Spinal cord (tissue), 9 donors: ENCODE measurements at regions not wholly inside any gene's neighbourhood (a gene's known extent, or its start where the extent isn't known, plus 50 kb on each side); places are given as distances from the start of the nearest gene placed in this dataset.
"Not testable (repeated sequence)": the region's sequence is repeated elsewhere in the genome, so short reads cannot be mapped to it uniquely, and the experiment has no call there.

ENCODE experiments used
- DNase-seq, 6 donors: peaks; one replicate each; pipeline versions ENCODE4 v3.0.0 to v3.0.0-alpha.2; 2013 to 2015; ENCODE audit warnings: low spot score in 6 of 6, low read depth in 4 of 6
- H3K27ac ChIP-seq: one replicate; pipeline ENCODE4 v1.5.1; 2013; ENCODE audit warnings: low read depth, low read length, control low read depth
- H3K27me3 ChIP-seq: one replicate; pipeline ENCODE4 v1.6.1; 2013; ENCODE audit warnings: low read length; ENCODE audit not compliant: control insufficient read depth, insufficient read depth
- H3K36me3 ChIP-seq: one replicate; pipeline ENCODE4 v1.6.1; 2013; ENCODE audit warnings: low read length; ENCODE audit not compliant: control insufficient read depth, insufficient read depth
- H3K4me1 ChIP-seq: one replicate; pipeline ENCODE4 v1.6.1; 2013; ENCODE audit warnings: low read length; ENCODE audit not compliant: control insufficient read depth, insufficient read depth
- H3K4me3 ChIP-seq: one replicate; pipeline ENCODE4 v1.5.1; 2013; ENCODE audit warnings: low read depth, low read length, control low read depth
- H3K9me3 ChIP-seq: one replicate; pipeline ENCODE4 v1.6.1; 2013; ENCODE audit warnings: low read length; ENCODE audit not compliant: control insufficient read depth, insufficient read depth
- WGBS: methylation state at CpG from one replicate; pipeline ENCODE4 v1.1.5; 2013; ENCODE audit warnings: missing lambda C conversion rate; ENCODE audit not compliant: insufficient coverage; 5-methylcytosine and 5-hydroxymethylcytosine counted together
- donor health status: healthy.

GRCh38 chr10:64738462-64738861 lies 1217.3 kb downstream of the REEP3 start:
- WGBS, result no CpG with 5 or more reads among the region's 2 CpGs

GRCh38 chr10:64745565-64745964 lies 1224.4 kb downstream of the REEP3 start:
- no CpG with 5 or more reads among the region's 1 CpG for WGBS
- no peaks in the 10 kb centered on the region for H3K9me3 ChIP-seq
- H3K4me3 ChIP-seq, result no peak overlapping the region
- no peaks in the 10 kb centered on the region for H3K27me3 ChIP-seq
- no peaks in the 10 kb centered on the region for H3K36me3 ChIP-seq
- no peaks in the 10 kb centered on the region for H3K4me1 ChIP-seq
- no peak overlapping the region for H3K27ac ChIP-seq
- no peak for DNase-seq

More at GRCh38 chr10:64738462-64738861, 1217.3 kb downstream of the REEP3 start:
- no peak for DNase-seq
- H3K4me1 ChIP-seq, result no peaks in the 10 kb centered on the region
- no peak overlapping the region for H3K27ac ChIP-seq
- no peaks in the 10 kb centered on the region for H3K36me3 ChIP-seq
- H3K9me3 ChIP-seq, result no peaks in the 10 kb centered on the region
- no peak overlapping the region for H3K4me3 ChIP-seq
- no peaks in the 10 kb centered on the region for H3K27me3 ChIP-seq

GRCh38 chr10:64750672-64751071 lies 1229.5 kb downstream of the REEP3 start:
- no peaks in the 10 kb centered on the region for H3K9me3 ChIP-seq
- DNase-seq, result no peak
- 67% methylated on average over 2 of the region's 2 CpGs for WGBS
- H3K4me1 ChIP-seq, result no peaks in the 10 kb centered on the region
- H3K4me3 ChIP-seq, result no peak overlapping the region
- H3K27ac ChIP-seq, result no peak overlapping the region
- H3K36me3 ChIP-seq, result no peaks in the 10 kb centered on the region
- H3K27me3 ChIP-seq, result no peaks in the 10 kb centered on the region

- Histone ChIP-seq H3K27me3 (no peaks in the 10 kb centered on the region), H3K9me3 (no peaks in the 10 kb centered on the region), H3K4me1 (no peaks in the 10 kb centered on the region), H3K4me3 (no peak overlapping the region), H3K27ac (no peak overlapping the region), H3K36me3 (no peaks in the 10 kb centered on the region)
- no peak for DNase-seq
- WGBS, result no CpG with 5 or more reads among the region's 2 CpGs
Measured at GRCh38 chr10:64753516-64753915, 1232.3 kb downstream of the REEP3 start.

- DNase-seq, result no peak
- Histone ChIP-seq H3K36me3 (no peaks in the 10 kb centered on the region), H3K27ac (no peak overlapping the region), H3K27me3 (no peaks in the 10 kb centered on the region), H3K9me3 (no peaks in the 10 kb centered on the region), H3K4me1 (no peaks in the 10 kb centered on the region), H3K4me3 (no peak overlapping the region)
- no CpG with 5 or more reads among the region's 4 CpGs for WGBS
Measured at GRCh38 chr10:64760371-64760770, 1239.2 kb downstream of the REEP3 start.

GRCh38 chr10:64762861-64763260 lies 1241.7 kb downstream of the REEP3 start:
- WGBS, result no CpG with 5 or more reads among the region's 4 CpGs
- no peak for DNase-seq
- Histone ChIP-seq H3K27me3 (no peaks in the 10 kb centered on the region), H3K9me3 (no peaks in the 10 kb centered on the region), H3K36me3 (no peaks in the 10 kb centered on the region), H3K4me3 (no peak overlapping the region), H3K4me1 (no peaks in the 10 kb centered on the region), H3K27ac (no peak overlapping the region)

- DNase-seq, result no peak
- H3K4me1 ChIP-seq, result no peaks in the 10 kb centered on the region
- no peaks in the 10 kb centered on the region for H3K27me3 ChIP-seq
- H3K4me3 ChIP-seq, result no peak overlapping the region
- H3K27ac ChIP-seq, result no peak overlapping the region
- no peaks in the 10 kb centered on the region for H3K36me3 ChIP-seq
- WGBS, result 100% methylated on average over 1 of the region's 2 CpGs
- H3K9me3 ChIP-seq, result no peaks in the 10 kb centered on the region
Measured at GRCh38 chr10:64765498-64765897, 1244.3 kb downstream of the REEP3 start.

- H3K4me1 ChIP-seq, result no peaks in the 10 kb centered on the region
- H3K36me3 ChIP-seq, result no peaks in the 10 kb centered on the region
- DNase-seq, result no peak
- H3K27me3 ChIP-seq, result no peaks in the 10 kb centered on the region
- no peaks in the 10 kb centered on the region for H3K9me3 ChIP-seq
- H3K27ac ChIP-seq, result no peak overlapping the region
- no peak overlapping the region for H3K4me3 ChIP-seq
- WGBS, result 100% methylated on average over 1 of the region's 4 CpGs
Measured at GRCh38 chr10:64771253-64772050, 1250.3 kb downstream of the REEP3 start.

GRCh38 chr10:64773357-64773756 lies 1252.2 kb downstream of the REEP3 start:
- H3K4me1 ChIP-seq, result no peaks in the 10 kb centered on the region
- no peak overlapping the region for H3K4me3 ChIP-seq
- WGBS, result 100% methylated on average over 1 of the region's 1 CpG
- H3K9me3 ChIP-seq, result no peaks in the 10 kb centered on the region
- no peak for DNase-seq
- H3K27me3 ChIP-seq, result no peaks in the 10 kb centered on the region
- H3K27ac ChIP-seq, result no peak overlapping the region
- H3K36me3 ChIP-seq, result no peaks in the 10 kb centered on the region

GRCh38 chr10:64784451-64784850 lies 1263.2 kb downstream of the REEP3 start:
- H3K4me3 ChIP-seq, DNase-seq, H3K27me3 ChIP-seq, H3K36me3 ChIP-seq, H3K9me3 ChIP-seq, H3K27ac ChIP-seq, H3K4me1 ChIP-seq: not testable (repeated sequence)
- 92% methylated on average over 7 of the region's 7 CpGs for WGBS
